ENCODE measurements at regions not wholly inside any gene's neighbourhood (a gene's known extent, or its start where the extent isn't known, plus 50 kb on each side); places are given as distances from the start of the nearest gene placed in this dataset.

GRCh38 chr5:3342271-3343100, 253.1 kb upstream of the IRX1 start:
- TF ChIP-seq, protein P1, sequence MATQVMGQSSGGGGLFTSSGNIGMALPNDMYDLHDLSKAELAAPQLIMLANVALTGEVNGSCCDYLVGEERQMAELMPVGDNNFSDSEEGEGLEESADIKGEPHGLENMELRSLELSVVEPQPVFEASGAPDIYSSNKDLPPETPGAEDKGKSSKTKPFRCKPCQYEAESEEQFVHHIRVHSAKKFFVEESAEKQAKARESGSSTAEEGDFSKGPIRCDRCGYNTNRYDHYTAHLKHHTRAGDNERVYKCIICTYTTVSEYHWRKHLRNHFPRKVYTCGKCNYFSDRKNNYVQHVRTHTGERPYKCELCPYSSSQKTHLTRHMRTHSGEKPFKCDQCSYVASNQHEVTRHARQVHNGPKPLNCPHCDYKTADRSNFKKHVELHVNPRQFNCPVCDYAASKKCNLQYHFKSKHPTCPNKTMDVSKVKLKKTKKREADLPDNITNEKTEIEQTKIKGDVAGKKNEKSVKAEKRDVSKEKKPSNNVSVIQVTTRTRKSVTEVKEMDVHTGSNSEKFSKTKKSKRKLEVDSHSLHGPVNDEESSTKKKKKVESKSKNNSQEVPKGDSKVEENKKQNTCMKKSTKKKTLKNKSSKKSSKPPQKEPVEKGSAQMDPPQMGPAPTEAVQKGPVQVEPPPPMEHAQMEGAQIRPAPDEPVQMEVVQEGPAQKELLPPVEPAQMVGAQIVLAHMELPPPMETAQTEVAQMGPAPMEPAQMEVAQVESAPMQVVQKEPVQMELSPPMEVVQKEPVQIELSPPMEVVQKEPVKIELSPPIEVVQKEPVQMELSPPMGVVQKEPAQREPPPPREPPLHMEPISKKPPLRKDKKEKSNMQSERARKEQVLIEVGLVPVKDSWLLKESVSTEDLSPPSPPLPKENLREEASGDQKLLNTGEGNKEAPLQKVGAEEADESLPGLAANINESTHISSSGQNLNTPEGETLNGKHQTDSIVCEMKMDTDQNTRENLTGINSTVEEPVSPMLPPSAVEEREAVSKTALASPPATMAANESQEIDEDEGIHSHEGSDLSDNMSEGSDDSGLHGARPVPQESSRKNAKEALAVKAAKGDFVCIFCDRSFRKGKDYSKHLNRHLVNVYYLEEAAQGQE (IDR thresholded peaks at IDR 0.05; ENCODE audit: low read depth): no peak
- TF ChIP-seq SP1 (IDR thresholded peaks at IDR 0.05; ENCODE audit: low read depth): no peak
- no peak for TF ChIP-seq EGR1 (IDR thresholded peaks at IDR 0.05; ENCODE audit: low read depth)
- no peak for TF ChIP-seq CBX3 (IDR thresholded peaks at IDR 0.05; ENCODE audit: low read depth)
- TF ChIP-seq JUND (IDR thresholded peaks at IDR 0.05): no peak
- H3K4me3 ChIP-seq (replicated peaks in 1 of 2; ENCODE audit: low read depth in 1 of 2, low read length in 2 of 2): no peak overlapping the region
- ChIA-PET POLR2A (no interaction called here), CTCF (no interaction called here), RAD21 (ENCODE audit: low non-redundant PET in 1 of 2, low total read pairs in 2 of 2, uncharacterized antibody in 2 of 2, unreplicated experiment in 2 of 2) (no interaction called here)
- no peaks in the 10 kb centered on the region for H3K79me2 ChIP-seq (ENCODE audit: insufficient read depth, low read length)
- no peaks in the 10 kb centered on the region for H3K9me2 ChIP-seq (ENCODE audit: insufficient read depth)
- no TSS peak for BruUV-seq (replicated peaks)
- H3K4me2 ChIP-seq (ENCODE audit: low read length): no peak overlapping the region
- H4K20me1 ChIP-seq (ENCODE audit: insufficient read depth): no peaks in the 10 kb centered on the region
- intact Hi-C loops (cut with micrococcal nuclease): no loop called here
- no peaks in the 10 kb centered on the region for H3K36me3 ChIP-seq (ENCODE audit: control insufficient read depth in 1 of 2, insufficient read depth in 2 of 2, low read length in 2 of 2)
- H2AFZ ChIP-seq (ENCODE audit: low read depth, low read length, poor library complexity, severe bottlenecking): no peak overlapping the region
- no peaks in the 10 kb centered on the region for H3K4me1 ChIP-seq (ENCODE audit: control insufficient read depth in 1 of 2, insufficient read depth in 2 of 2, low read length in 2 of 2)
- no peak overlapping the region for H3K9ac ChIP-seq (ENCODE audit: low read length)
- H3K27ac ChIP-seq (ENCODE audit: low read depth, low read length): no peak overlapping the region
- ATAC-seq (no peak), DNase-seq (ENCODE audit: low read depth, low spot score) (no peak)
- H3K9me3 ChIP-seq (ENCODE audit: control insufficient read depth in 1 of 2, insufficient read depth in 1 of 2, low read depth in 1 of 2, low read length in 2 of 2): peaks cover 0 to 10% of the 10 kb centered on the region in 2 experiments; a peak in 2 of 4 replicates
- no peaks in the 10 kb centered on the region for H3K27me3 ChIP-seq (ENCODE audit: insufficient read depth, low read length)
